GM21447 (cell line): ENCODE measurements at regions not wholly inside any gene's neighbourhood (a gene's known extent, or its start where the extent isn't known, plus 50 kb on each side); places are given as distances from the start of the nearest gene placed in this dataset.
"Not testable (repeated sequence)": the region's sequence is repeated elsewhere in the genome, so short reads cannot be mapped to it uniquely, and the experiment has no call there.

Source experiments
- ATAC-seq: cut with Tn5 transposase; IDR thresholded peaks from one replicate; pipeline ENCODE4 v1.9.1; 2021; ENCODE audit not compliant: unreplicated experiment

GRCh38 chr5:62243046-62243445 is 63.0 kb upstream of the KIF2A start:
- not testable (repeated sequence) for ATAC-seq

GRCh38 chr5:62248192-62248591 is 57.8 kb upstream of the KIF2A start:
- ATAC-seq = not testable (repeated sequence)

GRCh38 chr5:62250085-62250484 is 55.9 kb upstream of the KIF2A start:
- not testable (repeated sequence) for ATAC-seq

- ATAC-seq = not testable (repeated sequence)
These were observed 55.1 kb upstream of the KIF2A start for GRCh38 chr5:62250919-62251318.

GRCh38 chr5:62252519-62252918 is 53.5 kb upstream of the KIF2A start:
- not testable (repeated sequence) for ATAC-seq

- ATAC-seq = not testable (repeated sequence)
These were observed 50.5 kb upstream of the KIF2A start for GRCh38 chr5:62255551-62255950.

- ATAC-seq = peak; percentile 79
These were observed 49.6 kb upstream of the KIF2A start for GRCh38 chr5:62256161-62257019.
